GM12878 (cell line): ENCODE measurements at regions not wholly inside any gene's neighbourhood (a gene's known extent, or its start where the extent isn't known, plus 50 kb on each side); places are given as distances from the start of the nearest gene placed in this dataset.

Source experiments
- BACH1 ChIP-seq: fragments of 450-650 bp; IDR thresholded peaks from 2 replicates; pipeline ENCODE4 v1.6.1; 2017; ENCODE audit warnings: mild to moderate bottlenecking, borderline replicate concordance
- CEBPB ChIP-seq, 2 experiments: fragments of 150-350 bp in 1 of 2; IDR thresholded peaks; 2 replicates each; pipeline ENCODE4 v1.6.1; 2012 to 2014; ENCODE audit warnings: low read depth in 2 of 2, low read length in 2 of 2, borderline replicate concordance in 1 of 2, inconsistent platforms in 1 of 2
- CREM ChIP-seq: IDR thresholded peaks from 2 replicates; pipeline ENCODE4 v1.6.1; 2014; ENCODE audit warnings: antibody characterized with exemption, low read depth
- CTCF ChIP-seq, 3 experiments: IDR thresholded peaks in 2 of 3; conservative IDR thresholded peaks in 1 of 3; 2 replicates each; pipeline ENCODE4 v1.5.1; 2011; ENCODE audit warnings: low read depth in 3 of 3, low read length in 3 of 3, mild to moderate bottlenecking in 3 of 3, control low read depth in 2 of 3, moderate library complexity in 2 of 3, inconsistent platforms in 1 of 3, mixed read lengths in 1 of 3; ENCODE audit not compliant: control insufficient read depth in 2 of 3, insufficient read depth in 1 of 3; ENCODE audit errors: extremely low read depth in 1 of 3
- EZH2 ChIP-seq: IDR thresholded peaks from 2 replicates; pipeline ENCODE4 v1.6.1; 2012; ENCODE audit warnings: low read depth, mild to moderate bottlenecking, control low read depth, inconsistent platforms, low read length, borderline replicate concordance; ENCODE audit not compliant: control insufficient read depth
- RAD21 ChIP-seq: IDR thresholded peaks from 2 replicates; pipeline ENCODE4 v1.6.1; 2011; ENCODE audit warnings: mild to moderate bottlenecking, low read depth, low read length, moderate library complexity; ENCODE audit not compliant: insufficient read depth
- RFX5 ChIP-seq: IDR thresholded peaks from 2 replicates; pipeline ENCODE4 v1.6.1; 2011; ENCODE audit warnings: low read depth, low read length, improper control_type of control experiment
- YBX1 ChIP-seq: fragments of 450-650 bp; IDR thresholded peaks from 2 replicates; pipeline ENCODE4 v1.6.1; 2016; ENCODE audit warnings: antibody characterized with exemption
- TF ChIP-seq, protein P1 (sequence below): IDR thresholded peaks from 2 replicates; pipeline ENCODE4 v1.6.1; 2012; ENCODE audit warnings: mild to moderate bottlenecking, low read depth, low read length
- TF ChIP-seq, protein P2 (sequence below): IDR thresholded peaks from 2 replicates; pipeline ENCODE4 v1.6.1; 2011; ENCODE audit warnings: borderline replicate concordance, low read depth, mild to moderate bottlenecking, moderate library complexity, mixed read lengths, low read length; ENCODE audit not compliant: insufficient read depth; ENCODE audit errors: extremely low read length

GRCh38 chr3:181622365-181622764, 89.4 kb upstream of the SOX2 start:
- TF ChIP-seq CTCF (IDR thresholded peaks at IDR 0.05 in 2 of 3, conservative IDR thresholded peaks at IDR 0.05 in 1 of 3; ENCODE audit: control insufficient read depth in 2 of 3, extremely low read depth in 1 of 3, insufficient read depth in 1 of 3, low read depth in 3 of 3, low read length in 3 of 3) (no peak), EZH2 (no peak), CEBPB (IDR thresholded peaks at IDR 0.05; ENCODE audit: borderline replicate concordance in 1 of 2, low read depth in 2 of 2, low read length in 2 of 2) (no peak), RAD21 (no peak), YBX1 (no peak), CREM (no peak), RFX5 (no peak), BACH1 (no peak)
- TF ChIP-seq, protein P1, sequence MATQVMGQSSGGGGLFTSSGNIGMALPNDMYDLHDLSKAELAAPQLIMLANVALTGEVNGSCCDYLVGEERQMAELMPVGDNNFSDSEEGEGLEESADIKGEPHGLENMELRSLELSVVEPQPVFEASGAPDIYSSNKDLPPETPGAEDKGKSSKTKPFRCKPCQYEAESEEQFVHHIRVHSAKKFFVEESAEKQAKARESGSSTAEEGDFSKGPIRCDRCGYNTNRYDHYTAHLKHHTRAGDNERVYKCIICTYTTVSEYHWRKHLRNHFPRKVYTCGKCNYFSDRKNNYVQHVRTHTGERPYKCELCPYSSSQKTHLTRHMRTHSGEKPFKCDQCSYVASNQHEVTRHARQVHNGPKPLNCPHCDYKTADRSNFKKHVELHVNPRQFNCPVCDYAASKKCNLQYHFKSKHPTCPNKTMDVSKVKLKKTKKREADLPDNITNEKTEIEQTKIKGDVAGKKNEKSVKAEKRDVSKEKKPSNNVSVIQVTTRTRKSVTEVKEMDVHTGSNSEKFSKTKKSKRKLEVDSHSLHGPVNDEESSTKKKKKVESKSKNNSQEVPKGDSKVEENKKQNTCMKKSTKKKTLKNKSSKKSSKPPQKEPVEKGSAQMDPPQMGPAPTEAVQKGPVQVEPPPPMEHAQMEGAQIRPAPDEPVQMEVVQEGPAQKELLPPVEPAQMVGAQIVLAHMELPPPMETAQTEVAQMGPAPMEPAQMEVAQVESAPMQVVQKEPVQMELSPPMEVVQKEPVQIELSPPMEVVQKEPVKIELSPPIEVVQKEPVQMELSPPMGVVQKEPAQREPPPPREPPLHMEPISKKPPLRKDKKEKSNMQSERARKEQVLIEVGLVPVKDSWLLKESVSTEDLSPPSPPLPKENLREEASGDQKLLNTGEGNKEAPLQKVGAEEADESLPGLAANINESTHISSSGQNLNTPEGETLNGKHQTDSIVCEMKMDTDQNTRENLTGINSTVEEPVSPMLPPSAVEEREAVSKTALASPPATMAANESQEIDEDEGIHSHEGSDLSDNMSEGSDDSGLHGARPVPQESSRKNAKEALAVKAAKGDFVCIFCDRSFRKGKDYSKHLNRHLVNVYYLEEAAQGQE = no peak
- TF ChIP-seq, protein P2, sequence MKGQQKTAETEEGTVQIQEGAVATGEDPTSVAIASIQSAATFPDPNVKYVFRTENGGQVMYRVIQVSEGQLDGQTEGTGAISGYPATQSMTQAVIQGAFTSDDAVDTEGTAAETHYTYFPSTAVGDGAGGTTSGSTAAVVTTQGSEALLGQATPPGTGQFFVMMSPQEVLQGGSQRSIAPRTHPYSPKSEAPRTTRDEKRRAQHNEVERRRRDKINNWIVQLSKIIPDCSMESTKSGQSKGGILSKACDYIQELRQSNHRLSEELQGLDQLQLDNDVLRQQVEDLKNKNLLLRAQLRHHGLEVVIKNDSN = no peak
